Choroid plexus epithelial cell (primary cell): ENCODE measurements at regions not wholly inside any gene's neighbourhood (a gene's known extent, or its start where the extent isn't known, plus 50 kb on each side); places are given as distances from the start of the nearest gene placed in this dataset.

Experiments
- DNase-seq: peaks from one replicate; pipeline ENCODE4 v3.0.0-alpha.2; 2010; ENCODE audit warnings: low read depth
- H3K4me3 ChIP-seq: 2 replicates; pipeline ENCODE4 v1.5.1; 2011; ENCODE audit warnings: low read depth, mild to moderate bottlenecking, control low read depth, low read length, moderate library complexity
- TF ChIP-seq, protein P1 (sequence below): conservative IDR thresholded peaks from 2 replicates; pipeline ENCODE4 v1.5.1; 2011; ENCODE audit warnings: low read depth, mild to moderate bottlenecking, control low read depth, inconsistent platforms, low read length, moderate library complexity

- TF ChIP-seq, protein P1, sequence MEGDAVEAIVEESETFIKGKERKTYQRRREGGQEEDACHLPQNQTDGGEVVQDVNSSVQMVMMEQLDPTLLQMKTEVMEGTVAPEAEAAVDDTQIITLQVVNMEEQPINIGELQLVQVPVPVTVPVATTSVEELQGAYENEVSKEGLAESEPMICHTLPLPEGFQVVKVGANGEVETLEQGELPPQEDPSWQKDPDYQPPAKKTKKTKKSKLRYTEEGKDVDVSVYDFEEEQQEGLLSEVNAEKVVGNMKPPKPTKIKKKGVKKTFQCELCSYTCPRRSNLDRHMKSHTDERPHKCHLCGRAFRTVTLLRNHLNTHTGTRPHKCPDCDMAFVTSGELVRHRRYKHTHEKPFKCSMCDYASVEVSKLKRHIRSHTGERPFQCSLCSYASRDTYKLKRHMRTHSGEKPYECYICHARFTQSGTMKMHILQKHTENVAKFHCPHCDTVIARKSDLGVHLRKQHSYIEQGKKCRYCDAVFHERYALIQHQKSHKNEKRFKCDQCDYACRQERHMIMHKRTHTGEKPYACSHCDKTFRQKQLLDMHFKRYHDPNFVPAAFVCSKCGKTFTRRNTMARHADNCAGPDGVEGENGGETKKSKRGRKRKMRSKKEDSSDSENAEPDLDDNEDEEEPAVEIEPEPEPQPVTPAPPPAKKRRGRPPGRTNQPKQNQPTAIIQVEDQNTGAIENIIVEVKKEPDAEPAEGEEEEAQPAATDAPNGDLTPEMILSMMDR = no peak
- DNase-seq = no peak
- no peak overlapping the region for H3K4me3 ChIP-seq
These were observed 142.2 kb downstream of the ENGASE start for GRCh38 chr17:79216826-79217225.

GRCh38 chr17:79216391-79216790 lies 141.8 kb downstream of the ENGASE start:
- H3K4me3 ChIP-seq = no peak overlapping the region
- no peak for DNase-seq
- TF ChIP-seq, protein P1 = no peak

DNA sequence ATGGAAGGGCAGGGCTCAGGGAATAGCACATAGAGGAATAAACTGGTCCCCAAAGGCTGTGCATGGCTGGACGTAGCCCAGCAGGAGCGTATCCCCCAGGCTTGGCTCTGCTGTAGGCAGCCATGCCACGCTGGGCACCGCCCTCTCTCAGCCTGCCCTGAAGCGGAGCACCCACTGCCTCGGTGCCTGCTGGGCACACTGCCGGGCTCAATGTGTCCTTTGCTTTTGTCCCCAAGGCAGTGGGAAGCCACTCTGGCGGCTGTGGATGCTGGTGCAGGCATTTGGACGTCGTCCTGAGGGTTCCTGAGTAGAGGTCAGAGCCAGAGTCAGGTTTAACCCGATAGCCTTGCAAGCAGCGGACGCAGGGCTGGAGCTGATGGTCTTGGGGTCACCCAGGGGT lies 141.0 kb downstream of the ENGASE start:
- TF ChIP-seq, protein P1 = no peak
- no peak for DNase-seq
- no peak overlapping the region for H3K4me3 ChIP-seq

- TF ChIP-seq, protein P1 = no peak
- no peak overlapping the region for H3K4me3 ChIP-seq
- no peak for DNase-seq
These were observed 140.4 kb downstream of the ENGASE start for GRCh38 chr17:79214940-79215604.

DNA sequence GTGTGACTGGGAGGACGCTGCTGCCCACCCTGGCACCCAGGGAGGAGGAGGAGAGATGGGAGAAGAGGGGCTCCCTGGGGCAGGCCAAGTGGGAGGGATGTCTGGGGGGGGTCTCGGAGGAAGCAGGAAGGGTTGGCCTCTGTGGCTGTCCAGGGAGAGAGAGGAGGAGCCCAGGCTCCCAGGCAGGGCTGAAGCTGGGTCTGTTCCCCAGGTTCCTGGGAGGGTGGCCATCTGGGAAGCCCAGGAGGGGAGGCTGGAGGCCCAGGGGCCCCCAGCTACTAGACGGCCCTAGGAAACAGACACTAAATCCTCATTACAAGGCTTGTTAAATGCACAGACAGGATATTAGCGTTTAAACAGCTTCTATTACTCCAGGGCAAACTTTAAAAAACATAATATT lies 139.8 kb downstream of the ENGASE start:
- TF ChIP-seq, protein P1 = no peak
- no peak overlapping the region for H3K4me3 ChIP-seq
- DNase-seq = no peak

DNA sequence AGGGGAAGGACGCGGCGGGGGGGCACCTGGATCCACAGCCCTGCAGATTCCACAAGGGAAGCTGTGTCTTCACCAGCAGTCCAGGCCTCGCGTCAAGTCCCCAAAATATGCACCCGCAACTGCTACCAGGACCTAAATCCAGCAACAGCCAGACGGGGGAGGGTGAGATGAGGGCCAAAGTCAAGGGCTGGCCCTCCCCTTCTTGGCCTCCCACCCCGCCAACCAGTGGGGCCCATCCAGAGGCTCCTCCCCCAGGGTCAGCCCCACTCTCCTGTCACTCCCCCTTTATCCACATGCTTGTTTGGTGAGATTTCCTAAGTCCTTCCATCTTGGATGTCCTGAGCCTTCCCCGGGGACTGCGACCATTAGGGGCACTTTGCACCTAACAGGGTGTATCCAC lies 138.7 kb downstream of the ENGASE start:
- DNase-seq = no peak
- TF ChIP-seq, protein P1 = no peak
- no peak overlapping the region for H3K4me3 ChIP-seq
